K562 (cell line): ENCODE measurements at regions not wholly inside any gene's neighbourhood (a gene's known extent, or its start where the extent isn't known, plus 50 kb on each side); places are given as distances from the start of the nearest gene placed in this dataset.

Experiments
- AFF4 ChIP-seq: sonication (generic); formaldehyde crosslinking; IDR thresholded peaks from 2 replicates; pipeline ENCODE4 v1.8.0; 2023; ENCODE audit warnings: mild to moderate bottlenecking, missing genetic modification reagents
- ETS1 ChIP-seq: conservative IDR thresholded peaks from 2 replicates; pipeline ENCODE4 v1.6.1; 2011; ENCODE audit warnings: low read depth, mild to moderate bottlenecking, low read length; ENCODE audit not compliant: control insufficient read depth
- FOXK2 ChIP-seq, 2 experiments: fragments of 450-650 bp; IDR thresholded peaks in 1 of 2; conservative IDR thresholded peaks in 1 of 2; 2 replicates each; pipeline ENCODE4 v1.6.1; 2016; ENCODE audit warnings: low read depth in 2 of 2, mild to moderate bottlenecking in 1 of 2
- JUND ChIP-seq, 2 experiments: IDR thresholded peaks; 2 replicates in 1 of 2; 3 replicates in 1 of 2; pipeline ENCODE4 v1.6.1; 2011; ENCODE audit warnings: borderline replicate concordance in 2 of 2, low read depth in 2 of 2, low read length in 2 of 2, improper control_type of control experiment in 1 of 2, missing biosample characterization in 1 of 2, missing genetic modification characterization in 1 of 2, missing genetic modification reagents in 1 of 2
- LARP7 ChIP-seq: fragments of 450-650 bp; IDR thresholded peaks from 2 replicates; pipeline ENCODE4 v1.6.1; 2016
- MXI1 ChIP-seq: IDR thresholded peaks from 2 replicates; pipeline ENCODE4 v1.6.1; 2011; ENCODE audit warnings: low read depth, mild to moderate bottlenecking, improper control_type of control experiment, low read length
- NCOR1 ChIP-seq: fragments of 450-650 bp; IDR thresholded peaks from 2 replicates; pipeline ENCODE4 v1.6.1; 2016; ENCODE audit warnings: mild to moderate bottlenecking, moderate library complexity
- NFIX ChIP-seq: fragments of 250-450 bp; sonication (Bioruptor Pico); IDR thresholded peaks from 2 replicates; pipeline ENCODE4 v1.4.0; 2020; ENCODE audit warnings: low read depth, mild to moderate bottlenecking, moderate library complexity
- NR2C2 ChIP-seq, 2 experiments: fragments of 200-800 bp in 1 of 2; sonication (Bioruptor generic) in 1 of 2; sonication (generic) in 1 of 2; formaldehyde crosslinking in 1 of 2; IDR thresholded peaks; 2 replicates each; pipeline versions ENCODE4 v1.6.1 to v1.8.0; 2016 to 2022; ENCODE audit warnings: mild to moderate bottlenecking in 1 of 2, missing compliant biosample characterization in 1 of 2, missing genetic modification characterization in 1 of 2, missing genetic modification reagents in 1 of 2
- PKNOX1 ChIP-seq: fragments of 450-650 bp; IDR thresholded peaks from 2 replicates; pipeline ENCODE4 v1.6.1; 2016
- U2AF2 ChIP-seq: fragments of 200-400 bp; formaldehyde crosslinking; optimal IDR thresholded peaks from 2 replicates; pipeline ENCODE3; 2017; ENCODE audit warnings: low read depth, mild to moderate bottlenecking, low read length
- XRCC4 ChIP-seq: IDR thresholded peaks from one replicate; pipeline ENCODE4 v1.6.1; 2011; ENCODE audit not compliant: insufficient read depth, insufficient read length; ENCODE audit errors: extremely low read depth
- ZFP36 ChIP-seq: fragments of 150-350 bp; IDR thresholded peaks from 2 replicates; pipeline ENCODE4 v1.6.1; 2018; ENCODE audit warnings: low read length, low read depth; ENCODE audit not compliant: partially characterized antibody
- ZNF133 ChIP-seq: fragments of 250-450 bp; sonication (Bioruptor Pico); IDR thresholded peaks from 2 replicates; pipeline ENCODE4 v1.4.0; 2020; ENCODE audit warnings: mild to moderate bottlenecking
- ZNF212 ChIP-seq: fragments of 450-650 bp; formaldehyde crosslinking; IDR thresholded peaks from 2 replicates; pipeline ENCODE4 v1.4.0; 2020; ENCODE audit warnings: mild to moderate bottlenecking
- ZNF668 ChIP-seq: fragments of 250-450 bp; sonication (Bioruptor Pico); IDR thresholded peaks from 2 replicates; pipeline ENCODE4 v1.8.0; 2022; ENCODE audit warnings: mild to moderate bottlenecking, inconsistent platforms
- TF ChIP-seq, protein P1 (sequence below): fragments of 250-450 bp; sonication (Bioruptor Pico); IDR thresholded peaks from 2 replicates; pipeline ENCODE4 v1.5.0; 2021
- TF ChIP-seq, protein P2 (sequence below): fragments of 450-650 bp; formaldehyde crosslinking; IDR thresholded peaks from 2 replicates; pipeline ENCODE4 v1.4.0; 2022; ENCODE audit warnings: missing genetic modification characterization

DNA sequence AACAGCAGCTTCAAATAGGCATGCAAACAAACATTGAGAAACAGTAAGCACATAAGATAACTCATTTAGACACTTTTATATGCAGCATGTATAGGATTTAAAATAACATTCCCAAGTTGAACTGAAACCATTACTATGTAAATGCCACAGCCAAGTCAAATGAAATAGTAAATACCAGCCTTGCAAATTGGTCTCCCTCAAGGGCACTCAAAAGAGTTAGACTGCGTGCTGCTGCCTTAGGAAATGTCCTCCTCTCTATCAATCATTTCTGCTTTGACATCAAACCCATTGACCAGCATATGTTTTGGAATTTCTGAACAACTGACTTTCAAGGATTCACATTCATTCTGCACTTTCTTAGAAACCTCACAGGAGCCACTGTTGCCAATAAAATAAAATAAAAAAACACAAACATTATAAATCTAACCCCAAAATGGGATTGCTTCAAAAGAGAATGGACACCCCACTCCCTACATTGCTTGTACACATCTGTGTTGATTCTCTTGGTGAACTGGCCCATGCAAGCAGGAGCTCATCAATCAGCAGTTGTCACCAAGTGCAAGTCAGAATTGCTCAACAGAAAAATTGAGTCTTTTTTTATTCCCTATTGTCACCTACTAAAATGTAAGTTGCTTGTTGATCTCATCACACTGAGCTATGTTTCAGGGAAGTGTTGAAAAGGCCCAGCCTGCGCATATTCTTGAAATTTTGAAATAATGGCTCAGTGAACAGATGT lies 256.2 kb downstream of the DAD1 start (continued):
- TF ChIP-seq, protein P1, sequence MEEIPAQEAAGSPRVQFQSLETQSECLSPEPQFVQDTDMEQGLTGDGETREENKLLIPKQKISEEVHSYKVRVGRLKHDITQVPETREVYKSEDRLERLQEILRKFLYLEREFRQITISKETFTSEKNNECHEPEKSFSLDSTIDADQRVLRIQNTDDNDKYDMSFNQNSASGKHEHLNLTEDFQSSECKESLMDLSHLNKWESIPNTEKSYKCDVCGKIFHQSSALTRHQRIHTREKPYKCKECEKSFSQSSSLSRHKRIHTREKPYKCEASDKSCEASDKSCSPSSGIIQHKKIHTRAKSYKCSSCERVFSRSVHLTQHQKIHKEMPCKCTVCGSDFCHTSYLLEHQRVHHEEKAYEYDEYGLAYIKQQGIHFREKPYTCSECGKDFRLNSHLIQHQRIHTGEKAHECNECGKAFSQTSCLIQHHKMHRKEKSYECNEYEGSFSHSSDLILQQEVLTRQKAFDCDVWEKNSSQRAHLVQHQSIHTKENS (CRISPR knock-in tag), result no peak
- TF ChIP-seq ZFP36 (no peak), ETS1 (no peak), NR2C2 (CRISPR knock-in tag; IDR thresholded peaks at IDR 0.05) (no peak), NR2C2 (tag; IDR thresholded peaks at IDR 0.05) (no peak), AFF4 (CRISPR knock-in tag) (no peak), NFIX (CRISPR knock-in tag) (no peak), ZNF668 (CRISPR knock-in tag) (no peak), MXI1 (no peak), FOXK2 (conservative IDR thresholded peaks at IDR 0.05 in 1 of 2, IDR thresholded peaks at IDR 0.05 in 1 of 2; ENCODE audit: low read depth in 2 of 2) (0 out of 4 replicates have a peak, but pooled peaks have one; percentile 12 to 14), XRCC4 (no peak), NCOR1 (no peak), JUND (IDR thresholded peaks at IDR 0.05; ENCODE audit: borderline replicate concordance, low read depth, low read length) (no peak), JUND (tag; IDR thresholded peaks at IDR 0.05; ENCODE audit: borderline replicate concordance, low read depth, low read length) (0 out of 3 replicates have a peak, but pooled peaks have one; percentile 14), U2AF2 (no peak), PKNOX1 (peak; percentile 86), LARP7 (no peak), ZNF133 (CRISPR knock-in tag) (no peak), ZNF212 (CRISPR knock-in tag) (no peak)
- TF ChIP-seq, protein P2, sequence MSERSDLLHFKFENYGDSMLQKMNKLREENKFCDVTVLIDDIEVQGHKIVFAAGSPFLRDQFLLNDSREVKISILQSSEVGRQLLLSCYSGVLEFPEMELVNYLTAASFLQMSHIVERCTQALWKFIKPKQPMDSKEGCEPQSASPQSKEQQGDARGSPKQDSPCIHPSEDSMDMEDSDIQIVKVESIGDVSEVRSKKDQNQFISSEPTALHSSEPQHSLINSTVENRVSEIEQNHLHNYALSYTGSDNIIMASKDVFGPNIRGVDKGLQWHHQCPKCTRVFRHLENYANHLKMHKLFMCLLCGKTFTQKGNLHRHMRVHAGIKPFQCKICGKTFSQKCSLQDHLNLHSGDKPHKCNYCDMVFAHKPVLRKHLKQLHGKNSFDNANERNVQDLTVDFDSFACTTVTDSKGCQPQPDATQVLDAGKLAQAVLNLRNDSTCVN, result no peak
